ENCODE measurements at regions not wholly inside any gene's neighbourhood (a gene's known extent, or its start where the extent isn't known, plus 50 kb on each side); places are given as distances from the start of the nearest gene placed in this dataset.
"Not testable (repeated sequence)": the region's sequence is repeated elsewhere in the genome, so short reads cannot be mapped to it uniquely, and the experiment has no call there.

GRCh38 chr3:106454497-106454896 lies 585.7 kb upstream of the CBLB start:
- no peak for DNase-seq (ENCODE audit: low read depth)

DNA sequence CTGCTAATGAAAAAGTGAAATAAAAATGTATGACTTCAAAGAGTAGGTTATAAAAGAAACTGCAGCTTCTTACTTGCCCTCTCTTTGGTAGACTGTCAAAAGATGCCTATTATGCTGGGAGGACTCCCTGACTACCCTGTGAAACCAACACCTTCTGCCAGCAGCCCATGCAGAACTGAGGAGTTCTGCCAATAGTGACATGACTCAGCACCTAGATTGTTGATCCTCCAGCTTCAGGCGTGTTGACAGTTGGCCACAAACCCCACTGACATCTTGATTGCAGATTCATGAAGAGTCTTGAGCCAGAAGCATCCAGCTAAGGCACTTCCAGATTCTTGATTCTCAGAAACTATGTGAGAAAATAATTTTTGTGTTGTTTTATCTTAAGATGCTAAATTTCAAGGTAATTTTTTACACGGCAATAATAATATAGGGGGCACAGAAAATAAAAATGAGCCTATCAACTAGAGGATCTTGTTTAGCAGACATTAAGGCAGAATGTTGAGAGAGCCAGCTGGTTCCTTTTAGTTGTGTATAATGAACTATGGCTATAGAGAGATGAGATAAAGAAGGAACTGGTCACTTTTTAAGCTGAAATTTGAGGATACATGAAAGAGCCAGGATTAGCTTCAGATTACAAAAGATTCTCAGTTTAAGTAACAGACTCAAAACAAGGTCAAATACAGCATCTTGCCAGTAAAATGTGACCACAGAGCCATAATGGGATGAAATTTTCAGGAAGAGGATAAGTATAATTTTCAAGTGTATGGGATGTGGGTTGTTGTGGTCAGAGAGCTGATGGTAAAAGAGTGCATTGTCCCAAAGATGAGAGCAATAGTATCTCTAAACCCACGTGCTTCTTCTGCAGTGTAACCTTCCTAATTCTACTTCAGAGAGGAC lies 588.7 kb upstream of the CBLB start:
- peak; percentile 38 for DNase-seq (ENCODE audit: low read depth)

DNA sequence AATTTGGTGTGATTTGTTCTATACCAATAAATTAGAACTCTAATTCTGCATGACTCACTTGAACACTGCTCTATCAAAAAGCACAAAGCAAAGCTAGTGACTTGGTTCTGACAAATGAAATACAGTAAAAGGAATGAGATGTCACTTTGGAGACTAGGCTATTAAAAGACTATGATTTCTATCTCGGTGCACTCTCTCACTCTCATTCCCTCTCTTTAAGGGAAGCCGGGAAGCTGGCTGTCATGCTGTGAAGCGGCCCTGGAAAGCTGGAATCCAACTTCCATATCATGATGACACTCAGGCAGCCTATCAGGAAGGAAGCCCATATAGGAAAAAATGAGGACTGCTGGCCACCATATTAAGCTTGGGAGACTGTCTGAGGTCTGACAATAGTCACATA lies 590.1 kb upstream of the CBLB start:
- DNase-seq (ENCODE audit: low read depth), result no peak

GRCh38 chr3:106466881-106467280 lies 598.1 kb upstream of the CBLB start:
- DNase-seq (ENCODE audit: low read depth), result no peak

DNA sequence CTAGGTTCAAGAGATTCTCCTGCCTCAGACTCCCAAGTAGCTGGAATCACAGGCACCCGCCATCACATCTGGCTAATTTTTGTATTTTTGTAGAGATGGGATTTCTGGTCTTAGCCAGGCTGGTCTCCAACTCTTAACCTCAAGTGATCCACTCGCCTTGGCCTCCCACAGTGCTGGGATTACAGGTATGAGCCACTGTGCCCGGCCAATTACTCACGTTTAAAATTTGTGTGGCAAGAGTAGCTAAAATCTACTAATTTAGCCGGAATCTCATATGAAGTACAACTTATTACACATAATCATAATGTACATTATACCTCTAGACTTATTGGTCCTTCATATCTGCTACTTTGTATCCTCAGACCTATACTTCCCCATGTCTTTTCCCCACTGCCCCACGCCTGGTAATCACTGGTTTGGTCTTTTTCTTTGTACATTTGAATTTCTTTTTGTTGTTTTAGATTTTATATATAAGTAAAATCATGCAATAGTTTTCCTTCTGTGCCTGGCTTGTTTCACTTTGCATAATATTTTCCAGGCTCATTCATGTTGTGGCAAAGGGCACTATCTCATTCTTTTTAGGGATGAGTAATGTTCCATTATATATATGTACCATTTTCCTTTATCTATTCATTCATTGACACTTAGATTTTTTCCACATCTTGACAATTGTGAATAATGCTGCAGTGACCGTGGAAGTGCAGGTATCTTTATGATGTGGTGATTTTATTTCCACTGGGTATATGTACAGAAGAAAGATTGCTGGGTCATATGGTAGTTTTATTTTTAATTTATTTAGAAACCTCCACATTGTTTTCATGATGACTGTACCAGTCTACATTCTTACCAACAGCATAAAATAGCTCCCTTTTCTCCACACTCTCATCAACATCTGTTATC lies 605.0 kb upstream of the CBLB start:
- no peak for DNase-seq (ENCODE audit: low read depth)

DNA sequence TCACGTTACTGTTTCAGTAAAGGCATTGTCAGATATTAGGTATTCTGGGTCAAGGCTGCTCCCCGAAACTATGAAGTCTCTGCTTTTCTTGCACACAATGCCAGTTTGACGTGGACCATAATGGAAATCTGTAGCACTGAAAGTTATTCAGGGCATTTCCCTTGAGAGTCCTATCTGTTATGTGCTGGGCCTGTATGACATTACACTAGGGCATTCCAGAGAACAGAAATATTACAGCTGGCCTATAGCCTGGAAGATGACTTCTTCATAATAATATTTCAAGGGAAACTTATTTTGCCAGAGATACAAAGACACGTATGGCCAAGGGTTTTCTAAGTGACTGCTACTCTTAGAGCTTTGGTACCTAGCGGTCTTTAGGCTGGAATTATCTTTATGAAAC lies 613.6 kb upstream of the CBLB start:
- DNase-seq (ENCODE audit: low read depth), result no peak

DNA sequence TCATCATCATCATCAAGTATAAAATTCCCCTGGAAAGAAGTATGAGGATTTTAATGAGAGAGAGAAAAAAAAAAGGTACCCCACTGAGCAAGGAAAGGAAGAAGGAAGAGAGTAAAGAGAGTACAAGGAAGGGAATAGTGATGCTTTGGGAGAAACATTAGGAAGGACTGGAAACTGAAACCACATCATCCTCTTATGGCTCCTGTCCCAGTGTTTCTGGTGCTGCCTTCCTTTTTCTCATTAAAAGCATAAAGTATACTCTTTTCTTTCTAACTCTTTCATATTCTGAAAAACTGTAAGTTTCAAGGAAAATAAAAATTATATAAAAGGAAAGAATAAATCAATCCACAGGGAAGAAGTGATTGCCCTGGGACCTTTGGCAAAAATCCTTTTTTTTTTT lies 616.4 kb upstream of the CBLB start:
- no peak for DNase-seq (ENCODE audit: low read depth)

- DNase-seq (ENCODE audit: low read depth), result no peak
These were observed 617.0 kb upstream of the CBLB start for GRCh38 chr3:106485802-106486201.

DNA sequence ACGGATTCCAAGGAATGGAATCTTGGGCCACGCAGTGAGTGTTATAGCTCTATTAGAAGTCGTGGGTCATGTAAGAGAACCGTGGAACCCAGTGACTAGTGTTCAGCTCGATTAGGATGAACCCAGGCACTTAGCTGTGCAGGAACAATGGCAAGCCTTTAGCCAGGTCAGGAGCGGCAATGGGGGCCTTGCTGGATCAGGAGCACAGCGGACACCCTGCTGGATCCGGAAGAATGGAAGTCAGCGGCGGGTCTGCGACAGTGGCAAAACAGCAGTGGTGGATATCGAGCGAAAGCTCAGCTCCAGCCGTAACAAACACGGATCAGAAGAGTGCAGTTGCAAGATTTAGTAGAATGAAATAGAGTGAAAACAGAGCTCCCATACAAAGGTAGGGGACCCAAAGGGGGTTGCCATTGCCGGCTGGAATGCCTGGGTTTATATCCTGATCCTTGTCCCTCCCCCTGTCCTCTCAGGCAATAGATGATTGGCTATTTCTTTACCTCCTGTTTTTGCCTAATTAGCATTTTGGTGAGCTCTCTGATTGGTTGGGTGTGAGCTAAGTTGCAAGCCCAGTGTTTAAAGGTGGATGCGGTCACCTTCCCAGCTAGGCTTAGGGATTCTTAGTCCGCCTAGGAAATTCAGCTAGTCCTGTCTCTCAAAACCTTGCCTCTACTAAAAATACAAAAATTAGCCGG lies 618.3 kb upstream of the CBLB start:
- DNase-seq (ENCODE audit: low read depth), result not testable (repeated sequence)

DNA sequence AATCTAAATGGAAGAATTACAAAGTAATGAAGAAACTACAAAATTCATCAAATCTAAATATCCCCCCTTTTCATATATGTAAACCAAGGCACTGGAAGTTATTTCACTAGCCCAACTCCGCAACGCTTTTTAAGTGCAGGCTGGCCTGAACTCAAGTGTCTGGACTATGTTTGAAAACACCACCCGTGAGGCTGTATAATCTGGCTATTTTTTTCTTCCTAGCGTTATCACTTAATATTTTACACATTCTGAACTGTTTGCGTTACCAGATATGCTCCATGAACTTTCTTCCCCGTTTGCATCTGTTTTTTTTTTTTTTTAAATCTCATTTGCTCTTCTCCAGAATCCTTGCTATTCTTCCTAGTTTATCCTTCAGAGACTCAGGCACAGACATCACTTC lies 619.5 kb upstream of the CBLB start:
- DNase-seq (ENCODE audit: low read depth), result no peak

GRCh38 chr3:106491796-106492195 lies 623.0 kb upstream of the CBLB start:
- DNase-seq (ENCODE audit: low read depth), result no peak

- no peak for DNase-seq (ENCODE audit: low read depth)
These were observed 639.6 kb upstream of the CBLB start for GRCh38 chr3:106508331-106508893.

DNA sequence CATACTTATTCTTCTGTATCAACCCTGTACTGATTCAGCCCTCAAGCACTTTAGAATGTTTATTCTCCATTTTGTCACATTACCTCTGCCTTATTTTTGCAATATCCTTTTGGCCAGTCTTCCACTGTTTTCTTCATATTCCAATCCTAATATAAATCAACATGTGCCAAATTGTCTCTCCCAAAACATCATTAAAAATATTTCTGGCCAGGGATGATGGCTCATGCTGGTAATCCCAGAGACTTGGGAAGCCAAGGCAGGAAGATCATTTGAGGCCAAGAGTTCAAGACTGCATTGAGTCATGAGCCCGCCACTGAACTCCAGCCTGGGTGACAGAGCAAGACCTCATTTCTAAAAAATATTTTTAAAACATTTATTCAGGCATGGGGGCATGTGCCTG lies 641.4 kb upstream of the CBLB start:
- no peak for DNase-seq (ENCODE audit: low read depth)

GRCh38 chr3:106512846-106513245 lies 644.0 kb upstream of the CBLB start:
- no peak for DNase-seq (ENCODE audit: low read depth)

- DNase-seq (ENCODE audit: low read depth), result no peak
These were observed 645.6 kb upstream of the CBLB start for GRCh38 chr3:106514431-106514830.

DNA sequence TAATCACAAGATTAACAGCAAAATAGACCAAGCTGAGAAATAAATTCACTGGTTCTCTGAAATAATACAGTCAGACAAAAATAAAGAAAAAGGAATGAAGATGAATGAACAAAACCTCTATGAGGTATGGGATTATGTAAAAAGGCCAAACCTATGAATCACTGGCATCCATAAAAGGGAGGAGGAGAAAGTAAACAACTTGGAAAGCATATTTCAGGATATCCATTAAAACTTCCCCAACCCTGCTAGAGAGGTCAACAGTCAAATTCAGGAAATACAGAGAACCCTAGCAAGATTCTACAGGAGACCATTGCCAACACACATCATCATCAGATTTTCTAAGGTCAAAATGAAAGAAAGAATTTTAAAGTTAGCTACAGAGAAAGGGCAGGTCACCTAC lies 649.7 kb upstream of the CBLB start:
- peak; percentile 33 for DNase-seq (ENCODE audit: low read depth)

GRCh38 chr3:106522397-106522796 lies 653.6 kb upstream of the CBLB start:
- DNase-seq (ENCODE audit: low read depth), result no peak

- no peak for DNase-seq (ENCODE audit: low read depth)
These were observed 660.1 kb upstream of the CBLB start for GRCh38 chr3:106528932-106529331.

- no peak for DNase-seq (ENCODE audit: low read depth)
These were observed 660.9 kb upstream of the CBLB start for GRCh38 chr3:106529738-106530137.

DNA sequence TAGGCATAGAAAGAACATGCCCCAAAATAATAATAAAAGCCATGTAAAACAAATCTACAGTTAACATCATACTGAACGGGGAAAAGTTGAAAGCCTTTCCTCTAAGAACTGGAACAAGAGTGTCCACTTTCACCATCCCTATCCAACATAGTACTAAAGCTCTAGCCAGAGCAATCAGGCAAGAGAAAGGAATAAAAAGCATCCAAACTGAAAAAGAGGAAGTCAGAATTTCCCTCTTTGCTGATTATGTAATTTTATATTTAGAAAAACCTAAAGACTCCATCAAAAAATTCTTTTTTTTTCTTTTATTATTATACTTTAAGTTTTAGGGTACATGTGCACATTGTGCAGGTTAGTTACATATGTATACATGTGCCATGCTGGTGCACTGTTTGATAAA lies 661.6 kb upstream of the CBLB start:
- no peak for DNase-seq (ENCODE audit: low read depth)

- not testable (repeated sequence) for DNase-seq (ENCODE audit: low read depth)
These were observed 663.0 kb upstream of the CBLB start for GRCh38 chr3:106531771-106532329.

All from HS-5 (cell line).